ENCODE measurements at regions not wholly inside any gene's neighbourhood (a gene's known extent, or its start where the extent isn't known, plus 50 kb on each side); places are given as distances from the start of the nearest gene placed in this dataset.
"Not testable (repeated sequence)": the region's sequence is repeated elsewhere in the genome, so short reads cannot be mapped to it uniquely, and the experiment has no call there.

DNA sequence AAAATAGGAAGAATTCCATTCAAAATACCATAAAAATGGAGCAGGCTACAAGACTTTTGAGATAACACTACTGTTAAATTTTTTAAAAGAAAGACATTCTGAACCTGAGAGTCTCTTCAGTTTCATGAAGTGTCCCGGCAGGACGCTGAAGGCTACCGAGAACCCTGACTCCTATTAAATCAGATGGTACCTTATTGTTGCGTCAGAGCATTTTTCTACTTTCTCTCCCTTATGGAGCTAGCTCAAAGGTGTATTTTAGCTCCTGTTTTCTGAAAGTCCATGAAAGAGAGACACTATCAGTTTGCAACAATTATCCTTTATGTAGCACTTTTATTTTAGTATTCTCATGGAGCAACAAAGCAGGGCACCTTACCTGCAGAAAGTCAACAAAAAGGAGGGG, 626.7 kb downstream of the IRS1 start:
- no peak overlapping the region for H3K9ac ChIP-seq (ENCODE audit: insufficient read length, low read depth)
- no peak for DNase-seq (ENCODE audit: low read depth, low spot score)
- no peaks in the 10 kb centered on the region for H3K27me3 ChIP-seq (ENCODE audit: insufficient read depth, insufficient read length)
- H3K36me3 ChIP-seq (ENCODE audit: insufficient read depth, insufficient read length, low read length), result no peaks in the 10 kb centered on the region
- peaks cover 39% of the 10 kb centered on the region for H3K9me3 ChIP-seq (ENCODE audit: insufficient read depth, low read length)
- H3K4me1 ChIP-seq (ENCODE audit: insufficient read depth, insufficient read length), result no peaks in the 10 kb centered on the region
- TF ChIP-seq YY1 (IDR thresholded peaks at IDR 0.05; ENCODE audit: insufficient read depth, insufficient read length) (no peak), ZNF274 (IDR thresholded peaks at IDR 0.05; ENCODE audit: low read depth, low read length) (no peak), SUZ12 (IDR thresholded peaks at IDR 0.05; ENCODE audit: extremely low read depth, insufficient read depth, insufficient read length) (no peak)
- no peak overlapping the region for H3K4me3 ChIP-seq (ENCODE audit: insufficient read length, low read depth)

DNA sequence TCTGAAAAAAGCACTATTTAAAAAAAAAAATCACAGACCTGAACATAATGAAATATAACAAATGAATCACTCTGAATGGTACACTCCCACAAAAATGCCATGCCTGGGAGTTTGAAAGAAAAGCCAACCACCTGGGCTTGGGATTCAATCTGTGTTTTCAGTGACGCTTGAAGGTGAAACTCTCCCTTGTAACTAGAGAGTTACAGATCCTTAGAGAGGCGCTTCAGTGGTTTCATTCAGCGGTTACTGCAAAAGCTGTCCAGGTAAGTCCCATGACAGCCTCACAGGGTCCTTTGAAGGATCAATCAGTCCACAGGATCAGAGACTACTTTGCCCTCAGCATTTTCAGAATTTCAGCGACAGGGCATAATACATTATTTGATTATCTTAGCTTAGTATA, 627.3 kb downstream of the IRS1 start:
- H3K36me3 ChIP-seq (ENCODE audit: insufficient read depth, insufficient read length, low read length), result no peaks in the 10 kb centered on the region
- TF ChIP-seq SUZ12 (IDR thresholded peaks at IDR 0.05; ENCODE audit: extremely low read depth, insufficient read depth, insufficient read length), result no peak
- no peaks in the 10 kb centered on the region for H3K27me3 ChIP-seq (ENCODE audit: insufficient read depth, insufficient read length)
- H3K9me3 ChIP-seq (ENCODE audit: insufficient read depth, low read length), result peaks cover 33% of the 10 kb centered on the region
- no peak overlapping the region for H3K4me3 ChIP-seq (ENCODE audit: insufficient read length, low read depth)
- no peak for DNase-seq (ENCODE audit: low read depth, low spot score)
- H3K9ac ChIP-seq (ENCODE audit: insufficient read length, low read depth), result no peak overlapping the region
- H3K4me1 ChIP-seq (ENCODE audit: insufficient read depth, insufficient read length), result no peaks in the 10 kb centered on the region

- H3K9ac ChIP-seq (ENCODE audit: insufficient read length, low read depth), result no peak overlapping the region
- no peaks in the 10 kb centered on the region for H3K36me3 ChIP-seq (ENCODE audit: insufficient read depth, insufficient read length, low read length)
- TF ChIP-seq YY1 (IDR thresholded peaks at IDR 0.05; ENCODE audit: insufficient read depth, insufficient read length) (no peak), ZNF274 (IDR thresholded peaks at IDR 0.05; ENCODE audit: low read depth, low read length) (no peak), SUZ12 (IDR thresholded peaks at IDR 0.05; ENCODE audit: extremely low read depth, insufficient read depth, insufficient read length) (no peak)
- no peaks in the 10 kb centered on the region for H3K4me1 ChIP-seq (ENCODE audit: insufficient read depth, insufficient read length)
- peaks cover 21% of the 10 kb centered on the region for H3K9me3 ChIP-seq (ENCODE audit: insufficient read depth, low read length)
- DNase-seq (ENCODE audit: low read depth, low spot score), result no peak
- no peaks in the 10 kb centered on the region for H3K27me3 ChIP-seq (ENCODE audit: insufficient read depth, insufficient read length)
- H3K4me3 ChIP-seq (ENCODE audit: insufficient read length, low read depth), result no peak overlapping the region
These were observed 629.7 kb downstream of the IRS1 start for GRCh38 chr2:226169751-226170581.

GRCh38 chr2:226168496-226169160, 631.0 kb downstream of the IRS1 start:
- TF ChIP-seq ZNF274 (IDR thresholded peaks at IDR 0.05; ENCODE audit: low read depth, low read length) (no peak), SUZ12 (IDR thresholded peaks at IDR 0.05; ENCODE audit: extremely low read depth, insufficient read depth, insufficient read length) (no peak), YY1 (IDR thresholded peaks at IDR 0.05; ENCODE audit: insufficient read depth, insufficient read length) (no peak)
- Histone ChIP-seq H3K9ac (ENCODE audit: insufficient read length, low read depth) (no peak overlapping the region), H3K4me1 (ENCODE audit: insufficient read depth, insufficient read length) (no peaks in the 10 kb centered on the region), H3K27me3 (ENCODE audit: insufficient read depth, insufficient read length) (no peaks in the 10 kb centered on the region), H3K9me3 (ENCODE audit: insufficient read depth, low read length) (peaks cover 10% of the 10 kb centered on the region), H3K36me3 (ENCODE audit: insufficient read depth, insufficient read length, low read length) (no peaks in the 10 kb centered on the region), H3K4me3 (ENCODE audit: insufficient read length, low read depth) (no peak overlapping the region)
- DNase-seq (ENCODE audit: low read depth, low spot score), result no peak

- TF ChIP-seq YY1 (IDR thresholded peaks at IDR 0.05; ENCODE audit: insufficient read depth, insufficient read length), result no peak
- no peak for TF ChIP-seq SUZ12 (IDR thresholded peaks at IDR 0.05; ENCODE audit: extremely low read depth, insufficient read depth, insufficient read length)
- no peak for TF ChIP-seq ZNF274 (IDR thresholded peaks at IDR 0.05; ENCODE audit: low read depth, low read length)
- Histone ChIP-seq H3K9ac (ENCODE audit: insufficient read length, low read depth) (no peak overlapping the region), H3K27me3 (ENCODE audit: insufficient read depth, insufficient read length) (no peaks in the 10 kb centered on the region), H3K9me3 (ENCODE audit: insufficient read depth, low read length) (peaks cover 12% of the 10 kb centered on the region), H3K4me3 (ENCODE audit: insufficient read length, low read depth) (no peak overlapping the region), H3K4me1 (ENCODE audit: insufficient read depth, insufficient read length) (no peaks in the 10 kb centered on the region), H3K36me3 (ENCODE audit: insufficient read depth, insufficient read length, low read length) (no peaks in the 10 kb centered on the region)
- DNase-seq (ENCODE audit: low read depth, low spot score), result no peak
These were observed 635.1 kb downstream of the IRS1 start for GRCh38 chr2:226164512-226164911.

DNA sequence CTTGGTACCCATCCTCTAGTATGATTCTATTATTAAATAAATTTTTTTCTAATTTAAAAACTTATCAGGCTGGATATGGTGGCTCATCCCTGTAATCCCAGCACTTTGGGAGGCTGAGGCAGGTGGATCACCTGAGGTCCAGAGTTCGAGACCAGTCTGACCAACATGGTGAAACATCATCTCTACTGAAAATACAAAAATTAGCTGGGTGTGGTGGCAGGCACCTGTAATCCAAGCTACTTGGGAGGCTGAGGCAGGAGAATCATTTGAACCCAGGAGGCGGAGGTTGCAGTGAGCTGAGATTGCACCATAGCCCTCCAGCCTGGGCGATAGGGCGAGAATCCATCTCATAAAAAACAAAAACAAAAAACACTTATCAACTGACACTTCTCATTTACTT, 639.0 kb downstream of the IRS1 start:
- not testable (repeated sequence) for H3K36me3 ChIP-seq (ENCODE audit: insufficient read depth, insufficient read length, low read length); DNase-seq (ENCODE audit: low read depth, low spot score); H3K27me3 ChIP-seq (ENCODE audit: insufficient read depth, insufficient read length); H3K4me3 ChIP-seq (ENCODE audit: insufficient read length, low read depth); H3K4me1 ChIP-seq (ENCODE audit: insufficient read depth, insufficient read length); H3K9ac ChIP-seq (ENCODE audit: insufficient read length, low read depth)
- peaks cover 12% of the 10 kb centered on the region for H3K9me3 ChIP-seq (ENCODE audit: insufficient read depth, low read length)

DNA sequence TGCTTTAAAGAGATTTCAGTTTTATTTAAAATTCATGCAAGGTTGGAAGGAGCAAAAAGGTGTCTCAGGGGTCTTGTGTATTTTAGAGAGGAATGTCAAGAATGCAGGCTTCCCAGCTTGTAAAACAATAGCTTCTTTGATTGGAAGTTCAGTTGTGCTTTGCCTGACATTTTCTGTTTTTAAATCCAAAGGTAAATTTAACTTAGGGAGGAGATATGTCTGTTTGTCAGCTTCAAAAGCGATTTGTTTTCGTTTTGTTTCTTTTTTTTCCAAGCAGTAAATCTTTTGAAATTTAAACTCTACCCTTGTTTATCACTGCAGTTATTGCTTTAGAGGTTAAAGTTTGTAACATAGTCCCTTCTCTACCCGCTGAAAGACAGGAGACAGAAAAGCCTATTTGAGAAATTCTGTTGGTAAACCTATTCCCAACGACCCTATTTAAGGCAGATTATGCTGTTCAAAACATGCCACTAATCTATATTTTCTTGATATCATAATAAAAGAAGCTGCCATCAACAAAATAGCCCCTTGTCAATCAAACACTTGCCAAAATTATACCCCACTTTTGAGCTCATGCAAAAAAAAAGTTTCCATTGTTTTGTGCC, 639.6 kb downstream of the IRS1 start:
- H3K9me3 ChIP-seq (ENCODE audit: insufficient read depth, low read length), result peaks cover 12% of the 10 kb centered on the region
- no peak for TF ChIP-seq SUZ12 (IDR thresholded peaks at IDR 0.05; ENCODE audit: extremely low read depth, insufficient read depth, insufficient read length)
- no peak for TF ChIP-seq YY1 (IDR thresholded peaks at IDR 0.05; ENCODE audit: insufficient read depth, insufficient read length)
- TF ChIP-seq ZNF274 (IDR thresholded peaks at IDR 0.05; ENCODE audit: low read depth, low read length), result no peak
- no peaks in the 10 kb centered on the region for H3K4me1 ChIP-seq (ENCODE audit: insufficient read depth, insufficient read length)
- no peak overlapping the region for H3K4me3 ChIP-seq (ENCODE audit: insufficient read length, low read depth)
- peak; percentile 59 for DNase-seq (ENCODE audit: low read depth, low spot score)
- no peaks in the 10 kb centered on the region for H3K27me3 ChIP-seq (ENCODE audit: insufficient read depth, insufficient read length)
- no peak overlapping the region for H3K9ac ChIP-seq (ENCODE audit: insufficient read length, low read depth)
- H3K36me3 ChIP-seq (ENCODE audit: insufficient read depth, insufficient read length, low read length), result no peaks in the 10 kb centered on the region
